SK-N-SH (cell line): ENCODE measurements at regions not wholly inside any gene's neighbourhood (a gene's known extent, or its start where the extent isn't known, plus 50 kb on each side); places are given as distances from the start of the nearest gene placed in this dataset.

Experiments
- CHD2 ChIP-seq: fragments of 150-350 bp; IDR thresholded peaks from 2 replicates; pipeline ENCODE4 v1.6.1; 2018; ENCODE audit warnings: low read length; ENCODE audit not compliant: partially characterized antibody
- EP300 ChIP-seq, 2 experiments: IDR thresholded peaks; 2 replicates each; pipeline versions ENCODE4 v1.4.0 to v1.6.1; 2012; ENCODE audit warnings: borderline replicate concordance in 1 of 2, low read depth in 1 of 2, low read length in 1 of 2
- FOXJ3 ChIP-seq: sonication (generic); formaldehyde crosslinking; IDR thresholded peaks from 2 replicates; pipeline ENCODE4 v1.5.1; 2020; ENCODE audit warnings: mild to moderate bottlenecking, missing genetic modification reagents
- GABPA ChIP-seq: IDR thresholded peaks from 2 replicates; pipeline ENCODE4 v1.4.0; 2012; ENCODE audit warnings: low read depth, mild to moderate bottlenecking
- POLR2AphosphoS5 ChIP-seq: IDR thresholded peaks from 2 replicates; pipeline ENCODE4 v1.6.1; 2012; ENCODE audit warnings: low read depth, low read length
- RCOR1 ChIP-seq: fragments of 150-350 bp; IDR thresholded peaks from 2 replicates; pipeline ENCODE4 v1.6.1; 2017; ENCODE audit warnings: antibody characterized with exemption, low read length
- SMC3 ChIP-seq: IDR thresholded peaks from 2 replicates; pipeline ENCODE4 v1.6.1; 2012; ENCODE audit warnings: low read depth, low read length, improper control_type of control experiment
- TCF12 ChIP-seq: IDR thresholded peaks from 2 replicates; pipeline ENCODE4 v1.4.0; 2012
- TEAD4 ChIP-seq: IDR thresholded peaks from 2 replicates; pipeline ENCODE4 v1.4.0; 2012; ENCODE audit warnings: mild to moderate bottlenecking, borderline replicate concordance; ENCODE audit not compliant: insufficient read depth
- USF1 ChIP-seq: IDR thresholded peaks from 2 replicates; pipeline ENCODE4 v1.4.0; 2012; ENCODE audit warnings: low read depth, borderline replicate concordance
- YY1 ChIP-seq: IDR thresholded peaks from 2 replicates; pipeline ENCODE4 v1.4.0; 2012; ENCODE audit warnings: low read depth, mild to moderate bottlenecking
- TF ChIP-seq, protein P1 (sequence below): fragments of 200-600 bp; sonication (generic); IDR thresholded peaks from 2 replicates; pipeline ENCODE4 v1.6.1; 2017; ENCODE audit warnings: antibody characterized with exemption, mild to moderate bottlenecking, moderate library complexity
- TF ChIP-seq, protein P2 (sequence below): fragments of 150-350 bp; IDR thresholded peaks from 2 replicates; pipeline ENCODE4 v1.6.1; 2016; ENCODE audit warnings: mild to moderate bottlenecking, low read depth, low read length

DNA sequence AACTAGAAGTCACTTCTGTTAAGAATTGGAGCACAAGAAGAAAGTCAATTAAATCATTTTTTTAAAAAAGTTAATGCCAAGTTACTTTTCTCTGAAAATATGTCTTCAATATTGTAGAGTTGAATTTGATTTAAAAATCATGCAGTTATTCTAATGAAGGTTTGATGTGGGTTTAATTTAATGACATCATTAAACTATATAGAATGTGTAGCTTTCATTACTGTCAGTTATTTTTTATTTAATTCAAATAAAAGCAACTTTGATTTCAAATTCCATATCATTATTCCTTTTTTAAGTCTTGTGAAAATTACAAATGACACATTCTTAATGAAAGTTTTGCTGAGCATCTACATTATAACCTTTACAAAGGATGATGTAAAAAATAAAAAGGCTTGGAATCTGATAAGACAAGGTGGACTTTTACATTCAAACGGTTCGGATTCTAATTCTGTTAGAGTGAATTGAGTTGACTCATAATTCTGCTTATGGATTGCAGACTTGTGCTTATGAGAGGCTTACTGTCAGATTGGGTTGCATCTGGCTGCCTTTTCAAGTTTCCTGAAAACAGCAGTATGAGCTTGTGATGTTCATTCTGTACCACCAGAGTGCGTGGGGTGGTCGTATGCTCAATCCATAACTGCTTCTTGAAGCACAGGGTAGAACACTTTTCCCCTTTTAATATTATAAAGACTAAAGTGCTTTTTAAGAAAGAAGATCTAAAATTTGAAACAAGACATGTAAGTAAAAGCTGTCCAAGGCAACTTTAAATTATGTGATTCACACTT, 253.0 kb upstream of the ARRDC3 start:
- TF ChIP-seq POLR2AphosphoS5 (no peak), GABPA (no peak), EP300 (IDR thresholded peaks at IDR 0.05; ENCODE audit: borderline replicate concordance in 1 of 2, low read depth in 1 of 2, low read length in 1 of 2) (no peak), TEAD4 (no peak), SMC3 (no peak), FOXJ3 (CRISPR knock-in tag) (no peak), CHD2 (no peak), YY1 (no peak), USF1 (no peak), TCF12 (no peak), RCOR1 (no peak)
- TF ChIP-seq, protein P1, sequence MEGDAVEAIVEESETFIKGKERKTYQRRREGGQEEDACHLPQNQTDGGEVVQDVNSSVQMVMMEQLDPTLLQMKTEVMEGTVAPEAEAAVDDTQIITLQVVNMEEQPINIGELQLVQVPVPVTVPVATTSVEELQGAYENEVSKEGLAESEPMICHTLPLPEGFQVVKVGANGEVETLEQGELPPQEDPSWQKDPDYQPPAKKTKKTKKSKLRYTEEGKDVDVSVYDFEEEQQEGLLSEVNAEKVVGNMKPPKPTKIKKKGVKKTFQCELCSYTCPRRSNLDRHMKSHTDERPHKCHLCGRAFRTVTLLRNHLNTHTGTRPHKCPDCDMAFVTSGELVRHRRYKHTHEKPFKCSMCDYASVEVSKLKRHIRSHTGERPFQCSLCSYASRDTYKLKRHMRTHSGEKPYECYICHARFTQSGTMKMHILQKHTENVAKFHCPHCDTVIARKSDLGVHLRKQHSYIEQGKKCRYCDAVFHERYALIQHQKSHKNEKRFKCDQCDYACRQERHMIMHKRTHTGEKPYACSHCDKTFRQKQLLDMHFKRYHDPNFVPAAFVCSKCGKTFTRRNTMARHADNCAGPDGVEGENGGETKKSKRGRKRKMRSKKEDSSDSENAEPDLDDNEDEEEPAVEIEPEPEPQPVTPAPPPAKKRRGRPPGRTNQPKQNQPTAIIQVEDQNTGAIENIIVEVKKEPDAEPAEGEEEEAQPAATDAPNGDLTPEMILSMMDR, result no peak
- TF ChIP-seq, protein P2, sequence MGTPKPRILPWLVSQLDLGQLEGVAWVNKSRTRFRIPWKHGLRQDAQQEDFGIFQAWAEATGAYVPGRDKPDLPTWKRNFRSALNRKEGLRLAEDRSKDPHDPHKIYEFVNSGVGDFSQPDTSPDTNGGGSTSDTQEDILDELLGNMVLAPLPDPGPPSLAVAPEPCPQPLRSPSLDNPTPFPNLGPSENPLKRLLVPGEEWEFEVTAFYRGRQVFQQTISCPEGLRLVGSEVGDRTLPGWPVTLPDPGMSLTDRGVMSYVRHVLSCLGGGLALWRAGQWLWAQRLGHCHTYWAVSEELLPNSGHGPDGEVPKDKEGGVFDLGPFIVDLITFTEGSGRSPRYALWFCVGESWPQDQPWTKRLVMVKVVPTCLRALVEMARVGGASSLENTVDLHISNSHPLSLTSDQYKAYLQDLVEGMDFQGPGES, result no peak
